Gastrocnemius medialis (tissue), 4 donors: ENCODE measurements at regions not wholly inside any gene's neighbourhood (a gene's known extent, or its start where the extent isn't known, plus 50 kb on each side); places are given as distances from the start of the nearest gene placed in this dataset.

Experiments
- POLR2A ChIP-seq, 2 donors: fragments of 450-650 bp; IDR thresholded peaks; one replicate each; pipeline ENCODE4 v1.6.1; 2017; ENCODE audit warnings: antibody characterized with exemption in 2 of 2, mild to moderate bottlenecking in 2 of 2, moderate library complexity in 2 of 2
- TF ChIP-seq, protein P1 (sequence below), 5 experiments: fragments of 450-650 bp in 3 of 5; fragments of 200-600 bp in 2 of 5; sonication (generic) in 2 of 5; IDR thresholded peaks in 4 of 5; conservative IDR thresholded peaks in 1 of 5; 1 replicate in 4 of 5; 2 replicates in 1 of 5; pipeline ENCODE4 v1.5.1; 2016 to 2019; ENCODE audit warnings: antibody characterized with exemption in 5 of 5, mild to moderate bottlenecking in 3 of 5, moderate library complexity in 3 of 5

DNA sequence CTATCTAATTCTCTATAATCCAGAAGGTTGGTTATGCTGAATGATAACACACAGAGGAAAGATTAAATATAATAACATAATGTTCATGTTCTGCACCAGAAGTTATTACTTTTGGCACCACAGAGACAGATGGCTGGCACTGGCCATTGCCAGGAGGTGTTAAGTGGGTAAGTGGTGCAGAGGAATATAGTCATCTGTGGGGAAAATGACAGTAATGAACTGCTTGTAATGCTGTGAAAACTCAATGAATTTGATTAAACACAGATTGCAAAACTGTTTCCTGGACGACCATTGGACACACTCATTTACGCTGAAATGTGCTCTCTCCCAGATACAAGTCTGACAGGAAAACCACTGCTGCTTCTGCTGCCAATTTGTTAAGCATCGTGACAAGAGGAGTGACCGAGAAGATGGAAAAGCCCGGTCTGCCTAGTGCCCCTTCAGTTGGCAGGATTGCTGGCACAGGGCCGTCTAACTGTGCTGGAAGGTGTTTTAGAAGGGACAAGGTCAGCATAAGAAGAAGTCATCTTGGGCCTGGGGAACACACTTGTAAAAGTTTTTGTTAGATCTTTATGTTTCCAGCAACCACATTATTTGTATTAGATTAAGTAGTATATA, 567.4 kb downstream of the CBLN4 start:
- TF ChIP-seq, protein P1, sequence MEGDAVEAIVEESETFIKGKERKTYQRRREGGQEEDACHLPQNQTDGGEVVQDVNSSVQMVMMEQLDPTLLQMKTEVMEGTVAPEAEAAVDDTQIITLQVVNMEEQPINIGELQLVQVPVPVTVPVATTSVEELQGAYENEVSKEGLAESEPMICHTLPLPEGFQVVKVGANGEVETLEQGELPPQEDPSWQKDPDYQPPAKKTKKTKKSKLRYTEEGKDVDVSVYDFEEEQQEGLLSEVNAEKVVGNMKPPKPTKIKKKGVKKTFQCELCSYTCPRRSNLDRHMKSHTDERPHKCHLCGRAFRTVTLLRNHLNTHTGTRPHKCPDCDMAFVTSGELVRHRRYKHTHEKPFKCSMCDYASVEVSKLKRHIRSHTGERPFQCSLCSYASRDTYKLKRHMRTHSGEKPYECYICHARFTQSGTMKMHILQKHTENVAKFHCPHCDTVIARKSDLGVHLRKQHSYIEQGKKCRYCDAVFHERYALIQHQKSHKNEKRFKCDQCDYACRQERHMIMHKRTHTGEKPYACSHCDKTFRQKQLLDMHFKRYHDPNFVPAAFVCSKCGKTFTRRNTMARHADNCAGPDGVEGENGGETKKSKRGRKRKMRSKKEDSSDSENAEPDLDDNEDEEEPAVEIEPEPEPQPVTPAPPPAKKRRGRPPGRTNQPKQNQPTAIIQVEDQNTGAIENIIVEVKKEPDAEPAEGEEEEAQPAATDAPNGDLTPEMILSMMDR (IDR thresholded peaks at IDR 0.05 in 4 of 5, conservative IDR thresholded peaks at IDR 0.05 in 1 of 5) = no peak
- TF ChIP-seq POLR2A (IDR thresholded peaks at IDR 0.05) = no peak
